K562 (cell line): ENCODE measurements at regions not wholly inside any gene's neighbourhood (a gene's known extent, or its start where the extent isn't known, plus 50 kb on each side); places are given as distances from the start of the nearest gene placed in this dataset.

ENCODE experiments used
- ATAC-seq: fragments of 200-7000 bp; cut with Tn5 transposase; 3 replicates; pipeline ENCODE4 v1.9.1; 2020; ENCODE audit warnings: moderate library complexity
- BruUV-seq: library from RNA; stranded (reverse); fragments of 400-500 nt; replicated peaks from 2 replicates; lab custom pipeline; 2021; lab: Mats Ljungman, UMichigan
- CTCF ChIA-PET: fragments of 300-600 bp; formaldehyde crosslinking; extraction: SDS; loops from one replicate; lab custom pipeline; 2021; ENCODE audit warnings: low intra/inter-chr PET ratio; lab: Yijun Ruan, JAX
- POLR2A ChIA-PET: fragments of 300-600, 350-650 bp; sonication (Branson Sonifier 250); formaldehyde crosslinking; extraction: SDS; loops from one replicate; lab custom pipeline; 2021; ENCODE audit warnings: antibody characterized with exemption, inconsistent platforms; lab: Yijun Ruan, JAX
- DNase-seq, 4 experiments: peaks; one replicate each; pipeline versions ENCODE4 v3.0.0 to v3.0.0-alpha.2; 2011 to 2018; ENCODE audit warnings: low spot score in 3 of 4, mixed read lengths in 3 of 4; ENCODE audit errors: extremely low read depth in 1 of 4
- FAIRE-seq: peaks from 2 replicates; lab custom pipeline; 2011; peaks lifted over from hg19 to GRCh38; lab: Jason Lieb, UNC
- H2AFZ ChIP-seq: 2 replicates; pipeline ENCODE4 v1.6.0; 2011; ENCODE audit warnings: low read depth, low read length, control low read depth, inconsistent platforms
- H3K27ac ChIP-seq: fragments of 200-600 bp; 3 replicates; pipeline ENCODE4 v1.8.0; 2011; ENCODE audit warnings: low read depth, mild to moderate bottlenecking, control low read depth, inconsistent platforms, low read length, moderate library complexity, mixed read lengths; ENCODE audit errors: extremely low read depth
- H3K27me3 ChIP-seq, 2 experiments: fragments of 300-600 bp in 1 of 2; 2 replicates in 1 of 2; 3 replicates in 1 of 2; pipeline versions ENCODE4 v1.6.0 to v1.8.0; 2011; ENCODE audit warnings: inconsistent platforms in 2 of 2, low read length in 2 of 2, mild to moderate bottlenecking in 1 of 2, mixed read lengths in 1 of 2, moderate library complexity in 1 of 2; ENCODE audit not compliant: control insufficient read depth in 2 of 2, insufficient read depth in 2 of 2
- H3K36me3 ChIP-seq: fragments of 300-600 bp; 3 replicates; pipeline ENCODE4 v1.8.0; 2011; ENCODE audit warnings: mild to moderate bottlenecking, low read length, inconsistent platforms; ENCODE audit not compliant: control insufficient read depth, insufficient read depth
- H3K4me1 ChIP-seq, 2 experiments: fragments of 200-600 bp in 1 of 2; replicated peaks in 1 of 2; 2 replicates in 1 of 2; 3 replicates in 1 of 2; pipeline versions ENCODE4 v1.5.1 to v1.8.0; 2011; ENCODE audit warnings: inconsistent platforms in 2 of 2, low read length in 2 of 2, mild to moderate bottlenecking in 1 of 2, mixed read lengths in 1 of 2, moderate library complexity in 1 of 2; ENCODE audit not compliant: control insufficient read depth in 2 of 2, insufficient read depth in 2 of 2
- H3K4me2 ChIP-seq: 2 replicates; pipeline ENCODE4 v1.6.1; 2011; ENCODE audit warnings: low read length, control low read depth, inconsistent platforms, mixed read lengths; ENCODE audit not compliant: insufficient read depth
- H3K4me3 ChIP-seq: fragments of 200-600 bp; sonication (generic), shearing (Covaris generic); 2 replicates; pipeline ENCODE4 v1.5.1; 2016; ENCODE audit warnings: control low read depth, inconsistent platforms
- H3K79me2 ChIP-seq: fragments of 200-600 bp; 3 replicates; pipeline ENCODE4 v1.8.0; 2011; ENCODE audit warnings: low read length, inconsistent platforms; ENCODE audit not compliant: control insufficient read depth, insufficient read depth
- H3K9ac ChIP-seq, 2 experiments: 2 replicates each; pipeline versions ENCODE4 v1.6.0 to v1.6.1; 2011; ENCODE audit warnings: low read depth in 2 of 2, low read length in 2 of 2, control low read depth in 1 of 2, inconsistent platforms in 1 of 2, mild to moderate bottlenecking in 1 of 2, mixed read lengths in 1 of 2; ENCODE audit not compliant: insufficient read depth in 1 of 2
- H3K9me1 ChIP-seq: one replicate; pipeline ENCODE4 v1.6.0; 2011; ENCODE audit warnings: inconsistent platforms, mild to moderate bottlenecking, low read length, moderate library complexity; ENCODE audit not compliant: control insufficient read depth, insufficient read depth
- H3K9me3 ChIP-seq: replicated peaks from 2 replicates; pipeline ENCODE4 v1.5.1; 2011; ENCODE audit warnings: low read depth, low read length, inconsistent platforms; ENCODE audit not compliant: control insufficient read depth, insufficient read depth
- H4K20me1 ChIP-seq: replicated peaks from 2 replicates; pipeline ENCODE4 v1.6.1; 2011; ENCODE audit warnings: low read length, inconsistent platforms, mixed read lengths; ENCODE audit not compliant: control insufficient read depth, insufficient read depth
- ESRRB ChIP-seq: fragments of 250-450 bp; sonication (Bioruptor Pico); IDR thresholded peaks from 2 replicates; pipeline ENCODE4 v1.5.0; 2020; ENCODE audit warnings: mild to moderate bottlenecking, moderate library complexity, borderline replicate concordance
- FOXK1 ChIP-seq: sonication (generic); formaldehyde crosslinking; IDR thresholded peaks from 2 replicates; pipeline ENCODE4 v1.8.0; 2022; ENCODE audit warnings: missing genetic modification reagents, mild to moderate bottlenecking, borderline replicate concordance
- MCM7 ChIP-seq, 2 experiments: fragments of 450-650 bp; IDR thresholded peaks; 2 replicates each; pipeline ENCODE4 v1.6.1; 2016 to 2018
- NFIC ChIP-seq: fragments of 450-650 bp; IDR thresholded peaks from 2 replicates; pipeline ENCODE4 v1.6.1; 2017; ENCODE audit warnings: mild to moderate bottlenecking, inconsistent platforms
- NR1H2 ChIP-seq: sonication (generic); formaldehyde crosslinking; IDR thresholded peaks from 2 replicates; pipeline ENCODE4 v1.4.0; 2020; ENCODE audit warnings: mild to moderate bottlenecking, missing genetic modification reagents
- RCOR1 ChIP-seq, 2 experiments: IDR thresholded peaks; 2 replicates each; pipeline ENCODE4 v1.6.1; 2012; ENCODE audit warnings: low read depth in 2 of 2, low read length in 2 of 2, borderline replicate concordance in 1 of 2, improper control_type of control experiment in 1 of 2
- RFX1 ChIP-seq: fragments of 450-650 bp; IDR thresholded peaks from 2 replicates; pipeline ENCODE4 v1.6.1; 2016; ENCODE audit warnings: mild to moderate bottlenecking, moderate library complexity
- SAFB2 ChIP-seq: fragments of 200-400 bp; formaldehyde crosslinking; IDR thresholded peaks from 2 replicates; pipeline ENCODE4 v1.6.1; 2018; ENCODE audit warnings: borderline replicate concordance, low read length, low read depth, moderate library complexity; ENCODE audit not compliant: severe bottlenecking
- WGBS: fragments of 100-300 bp; shearing (Covaris generic); methylation state at CpG from one replicate; pipeline ENCODE4 v1.1.6; 2016; ENCODE audit warnings: low coverage, mixed read lengths; ENCODE audit not compliant: insufficient coverage; ENCODE audit errors: missing lambda C conversion rate; 5-methylcytosine and 5-hydroxymethylcytosine counted together
- in situ Hi-C: fragments of 300-500 bp; cut with MboI; formaldehyde crosslinking; loops from 4 replicates; pipeline ENCODE4 v1.15.0; 2018; ENCODE audit warnings: inconsistent platforms, mixed read lengths
- intact Hi-C: fragments of 100-400 bp; cut with micrococcal nuclease; formaldehyde crosslinking; loops from 2 replicates; pipeline ENCODE4 v1.14.2; 2022
- TF ChIP-seq, protein P1 (sequence below): fragments of 450-650 bp; formaldehyde crosslinking; IDR thresholded peaks from 2 replicates; pipeline ENCODE4 v1.4.0; 2020; ENCODE audit warnings: mild to moderate bottlenecking, moderate library complexity
- TF ChIP-seq, protein P2 (sequence below): fragments of 250-450 bp; sonication (Bioruptor Pico); IDR thresholded peaks from 2 replicates; pipeline ENCODE4 v1.8.0; 2021; ENCODE audit warnings: borderline replicate concordance, mild to moderate bottlenecking, moderate library complexity; ENCODE audit not compliant: poor library complexity, severe bottlenecking

DNA sequence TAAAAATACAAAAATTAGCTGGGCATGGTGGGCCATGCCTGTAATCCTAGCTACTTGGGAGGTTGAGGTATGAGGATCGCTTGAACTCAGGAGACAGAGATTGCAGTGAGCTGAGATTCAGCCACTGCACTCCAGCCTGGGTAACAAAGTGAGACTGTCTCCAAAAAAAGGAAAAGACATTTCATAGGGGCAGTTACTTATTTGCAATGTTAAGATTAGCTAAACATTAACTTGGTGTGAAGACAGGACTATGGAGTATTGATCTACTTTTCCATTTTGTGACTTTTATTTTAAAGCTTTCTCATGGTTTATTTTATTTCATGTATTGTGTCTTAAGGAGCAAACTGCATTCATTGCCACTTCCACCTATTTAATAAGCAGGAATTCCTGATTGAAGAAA, 153.0 kb downstream of the UTRN start:
- TF ChIP-seq, protein P1, sequence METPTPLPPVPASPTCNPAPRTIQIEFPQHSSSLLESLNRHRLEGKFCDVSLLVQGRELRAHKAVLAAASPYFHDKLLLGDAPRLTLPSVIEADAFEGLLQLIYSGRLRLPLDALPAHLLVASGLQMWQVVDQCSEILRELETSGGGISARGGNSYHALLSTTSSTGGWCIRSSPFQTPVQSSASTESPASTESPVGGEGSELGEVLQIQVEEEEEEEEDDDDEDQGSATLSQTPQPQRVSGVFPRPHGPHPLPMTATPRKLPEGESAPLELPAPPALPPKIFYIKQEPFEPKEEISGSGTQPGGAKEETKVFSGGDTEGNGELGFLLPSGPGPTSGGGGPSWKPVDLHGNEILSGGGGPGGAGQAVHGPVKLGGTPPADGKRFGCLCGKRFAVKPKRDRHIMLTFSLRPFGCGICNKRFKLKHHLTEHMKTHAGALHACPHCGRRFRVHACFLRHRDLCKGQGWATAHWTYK (CRISPR knock-in tag), result no peak
- TF ChIP-seq NFIC (no peak), ESRRB (no peak), RCOR1 (IDR thresholded peaks at IDR 0.05; ENCODE audit: borderline replicate concordance in 1 of 2, low read depth in 2 of 2, low read length in 2 of 2) (no peak), FOXK1 (CRISPR knock-in tag) (no peak), MCM7 (IDR thresholded peaks at IDR 0.05) (no peak), NR1H2 (CRISPR knock-in tag) (no peak), RFX1 (no peak), SAFB2 (no peak)
- TF ChIP-seq, protein P2, sequence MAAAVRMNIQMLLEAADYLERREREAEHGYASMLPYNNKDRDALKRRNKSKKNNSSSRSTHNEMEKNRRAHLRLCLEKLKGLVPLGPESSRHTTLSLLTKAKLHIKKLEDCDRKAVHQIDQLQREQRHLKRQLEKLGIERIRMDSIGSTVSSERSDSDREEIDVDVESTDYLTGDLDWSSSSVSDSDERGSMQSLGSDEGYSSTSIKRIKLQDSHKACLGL (CRISPR knock-in tag), result no peak
- TF ChIP-seq, all 486 proteins: peak for 0
- ATAC-seq (no peak), FAIRE-seq (no peak), DNase-seq (no peak)
- Histone ChIP-seq H3K4me3 (no peak overlapping the region), H2AFZ (no peak overlapping the region), H3K27ac (no peak overlapping the region), H3K4me2 (no peak overlapping the region), H4K20me1 (no peaks in the 10 kb centered on the region), H3K27me3 (no peaks in the 10 kb centered on the region), H3K9me3 (no peaks in the 10 kb centered on the region), H3K9me1 (no peaks in the 10 kb centered on the region), H3K4me1 (no peaks in the 10 kb centered on the region), H3K36me3 (no peaks in the 10 kb centered on the region), H3K9ac (no peak overlapping the region), H3K79me2 (no peaks in the 10 kb centered on the region)
- no TSS peak for BruUV-seq
- intact Hi-C loops (no loop called here), in situ Hi-C loops (no loop called here)
- ChIA-PET POLR2A (interaction anchor here (0.6 kb wide), 1 partner anchor 287 kb away, joined by 3 read pairs; no protein-coding TSS in a partner anchor), CTCF (no interaction called here)
- 0% methylated on average over 1 of the region's 1 CpG for WGBS
